Right atrium auricular region (tissue), 2 donors: ENCODE measurements at regions not wholly inside any gene's neighbourhood (a gene's known extent, or its start where the extent isn't known, plus 50 kb on each side); places are given as distances from the start of the nearest gene placed in this dataset.

Experiments
- DNase-seq: peaks from one replicate; pipeline ENCODE4 v3.0.0-alpha.2; 2019; ENCODE audit warnings: low spot score
- H3K27ac ChIP-seq, 2 donors: fragments of 200-600 bp; sonication (generic); 1 replicate in 1 of 2; 2 replicates in 1 of 2; pipeline ENCODE4 v1.5.1; 2016 to 2019
- H3K27me3 ChIP-seq, 2 donors: fragments of 200-600 bp; sonication (generic); one replicate each; pipeline versions ENCODE4 v1.5.1 to v1.6.0; 2017 to 2019
- H3K36me3 ChIP-seq: fragments of 200-600 bp; sonication (generic); one replicate; pipeline ENCODE4 v1.5.1; 2016
- H3K4me1 ChIP-seq, 2 donors: fragments of 200-600 bp; sonication (generic); one replicate each; pipeline versions ENCODE4 v1.5.1 to v1.6.0; 2017 to 2019
- H3K4me3 ChIP-seq, 2 donors: fragments of 200-600 bp; sonication (generic); 1 replicate in 1 of 2; 2 replicates in 1 of 2; pipeline ENCODE4 v1.5.1; 2017 to 2019; ENCODE audit warnings: mild to moderate bottlenecking in 1 of 2, moderate library complexity in 1 of 2
- H3K9me3 ChIP-seq, 2 donors: fragments of 200-600 bp; sonication (generic); one replicate each; pipeline ENCODE4 v1.5.1; 2019
- CTCF ChIP-seq, 2 donors: fragments of 200-600 bp; sonication (generic); IDR thresholded peaks; one replicate each; pipeline ENCODE4 v1.5.1; 2019; ENCODE audit warnings: antibody characterized with exemption in 2 of 2

GRCh38 chr2:83689402-83689801 is 769.7 kb downstream of the SUCLG1 start:
- no peak for DNase-seq
- Histone ChIP-seq H3K4me1 (no peaks in the 10 kb centered on the region), H3K4me3 (no peak overlapping the region), H3K27ac (no peak overlapping the region), H3K9me3 (no peaks in the 10 kb centered on the region), H3K36me3 (no peaks in the 10 kb centered on the region), H3K27me3 (no peaks in the 10 kb centered on the region)
- no peak for TF ChIP-seq CTCF (IDR thresholded peaks at IDR 0.05)

- Histone ChIP-seq H3K36me3 (no peaks in the 10 kb centered on the region), H3K27ac (no peak overlapping the region), H3K4me1 (no peaks in the 10 kb centered on the region), H3K9me3 (no peaks in the 10 kb centered on the region), H3K4me3 (no peak overlapping the region), H3K27me3 (no peaks in the 10 kb centered on the region)
- TF ChIP-seq CTCF (IDR thresholded peaks at IDR 0.05), result no peak
- no peak for DNase-seq
These were observed 772.2 kb downstream of the SUCLG1 start for GRCh38 chr2:83686863-83687262.

- Histone ChIP-seq H3K27me3 (no peaks in the 10 kb centered on the region), H3K36me3 (no peaks in the 10 kb centered on the region), H3K4me1 (no peaks in the 10 kb centered on the region), H3K9me3 (peaks cover 0 to 9% of the 10 kb centered on the region in 2 donors), H3K27ac (no peak overlapping the region), H3K4me3 (no peak overlapping the region)
- no peak for DNase-seq
- no peak for TF ChIP-seq CTCF (IDR thresholded peaks at IDR 0.05)
These were observed 785.0 kb downstream of the SUCLG1 start for GRCh38 chr2:83674050-83674449.

DNA sequence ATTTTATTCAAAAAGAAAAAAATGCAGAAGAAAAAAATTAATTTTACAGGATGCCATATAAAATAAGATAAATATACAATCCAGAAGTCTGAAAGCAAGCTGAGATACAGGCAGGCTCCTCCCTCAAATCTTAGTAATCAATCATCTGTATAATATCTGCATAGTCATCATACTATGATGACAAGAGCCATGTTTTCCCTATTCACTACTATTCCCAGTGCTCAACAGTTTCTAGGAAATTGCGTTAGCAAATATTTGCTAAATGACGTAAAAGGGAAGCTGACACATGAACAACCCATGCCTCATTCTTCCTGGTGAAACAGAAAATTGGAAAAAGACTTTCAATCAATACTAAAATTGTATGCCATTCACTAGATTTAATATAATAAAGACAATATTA is 793.2 kb downstream of the SUCLG1 start:
- Histone ChIP-seq H3K27ac (no peak overlapping the region), H3K4me3 (no peak overlapping the region), H3K9me3 (no peaks in the 10 kb centered on the region), H3K27me3 (no peaks in the 10 kb centered on the region), H3K4me1 (no peaks in the 10 kb centered on the region), H3K36me3 (no peaks in the 10 kb centered on the region)
- TF ChIP-seq CTCF (IDR thresholded peaks at IDR 0.05), result no peak
- DNase-seq, result no peak

DNA sequence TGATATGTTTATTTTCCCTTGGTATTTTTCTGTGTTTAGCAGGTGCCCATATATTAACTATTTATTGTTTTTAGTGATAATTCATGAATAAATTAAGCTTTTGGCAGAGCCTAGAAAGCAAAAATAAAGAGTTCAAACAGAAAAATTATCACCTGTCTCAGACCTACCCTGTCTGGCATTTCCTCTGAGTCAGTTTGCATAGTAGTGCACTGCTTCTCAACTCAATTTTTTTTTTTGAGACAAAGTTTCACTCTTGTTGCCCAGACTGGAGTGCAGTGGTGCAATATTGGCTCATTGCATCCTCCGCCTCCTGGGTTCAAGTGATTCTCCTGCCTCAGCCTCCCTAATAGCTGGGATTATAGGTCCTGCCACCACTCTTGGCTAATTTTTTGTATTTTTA is 793.9 kb downstream of the SUCLG1 start:
- no peak for DNase-seq
- Histone ChIP-seq H3K36me3 (no peaks in the 10 kb centered on the region), H3K4me3 (no peak overlapping the region), H3K27me3 (no peaks in the 10 kb centered on the region), H3K9me3 (no peaks in the 10 kb centered on the region), H3K27ac (no peak overlapping the region), H3K4me1 (no peaks in the 10 kb centered on the region)
- TF ChIP-seq CTCF (IDR thresholded peaks at IDR 0.05), result no peak

DNA sequence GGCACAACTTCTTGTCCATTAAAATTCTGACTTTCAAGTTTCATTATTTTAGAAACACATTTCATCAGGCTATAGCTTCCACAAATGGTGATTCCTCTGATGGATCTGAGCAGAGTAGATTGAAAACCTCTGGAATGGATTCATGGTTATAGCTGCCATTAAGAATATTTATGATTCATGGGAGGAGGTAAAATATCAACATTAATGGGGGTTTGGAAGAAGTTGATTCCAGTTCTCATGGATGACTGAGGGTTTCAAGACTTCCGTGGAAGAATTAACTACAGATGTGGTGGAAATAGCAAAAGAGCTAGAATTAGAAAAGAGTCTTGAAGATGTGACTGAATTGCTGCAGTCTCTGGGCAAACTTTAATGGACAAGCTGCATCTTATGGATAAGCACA is 797.4 kb downstream of the SUCLG1 start:
- Histone ChIP-seq H3K27me3 (no peaks in the 10 kb centered on the region), H3K4me3 (no peak overlapping the region), H3K9me3 (no peaks in the 10 kb centered on the region), H3K4me1 (no peaks in the 10 kb centered on the region), H3K27ac (no peak overlapping the region), H3K36me3 (no peaks in the 10 kb centered on the region)
- TF ChIP-seq CTCF (IDR thresholded peaks at IDR 0.05), result no peak
- no peak for DNase-seq
